ENCODE measurements at regions not wholly inside any gene's neighbourhood (a gene's known extent, or its start where the extent isn't known, plus 50 kb on each side); places are given as distances from the start of the nearest gene placed in this dataset.

GRCh38 chr21:18759267-18759666, 355.7 kb upstream of the TMPRSS15 start:
- H3K27ac ChIP-seq, result no peak overlapping the region
- no peak for TF ChIP-seq POLR2A (IDR thresholded peaks at IDR 0.05)
- TF ChIP-seq, protein P1, sequence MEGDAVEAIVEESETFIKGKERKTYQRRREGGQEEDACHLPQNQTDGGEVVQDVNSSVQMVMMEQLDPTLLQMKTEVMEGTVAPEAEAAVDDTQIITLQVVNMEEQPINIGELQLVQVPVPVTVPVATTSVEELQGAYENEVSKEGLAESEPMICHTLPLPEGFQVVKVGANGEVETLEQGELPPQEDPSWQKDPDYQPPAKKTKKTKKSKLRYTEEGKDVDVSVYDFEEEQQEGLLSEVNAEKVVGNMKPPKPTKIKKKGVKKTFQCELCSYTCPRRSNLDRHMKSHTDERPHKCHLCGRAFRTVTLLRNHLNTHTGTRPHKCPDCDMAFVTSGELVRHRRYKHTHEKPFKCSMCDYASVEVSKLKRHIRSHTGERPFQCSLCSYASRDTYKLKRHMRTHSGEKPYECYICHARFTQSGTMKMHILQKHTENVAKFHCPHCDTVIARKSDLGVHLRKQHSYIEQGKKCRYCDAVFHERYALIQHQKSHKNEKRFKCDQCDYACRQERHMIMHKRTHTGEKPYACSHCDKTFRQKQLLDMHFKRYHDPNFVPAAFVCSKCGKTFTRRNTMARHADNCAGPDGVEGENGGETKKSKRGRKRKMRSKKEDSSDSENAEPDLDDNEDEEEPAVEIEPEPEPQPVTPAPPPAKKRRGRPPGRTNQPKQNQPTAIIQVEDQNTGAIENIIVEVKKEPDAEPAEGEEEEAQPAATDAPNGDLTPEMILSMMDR (IDR thresholded peaks at IDR 0.05), result no peak
- WGBS, 2 donors, result 82 to 94% methylated on average over 7 of the region's 7 CpGs
- H3K4me3 ChIP-seq, result no peak overlapping the region
- no peaks in the 10 kb centered on the region for H3K9me3 ChIP-seq
- H3K27me3 ChIP-seq, result no peaks in the 10 kb centered on the region
- intact Hi-C loops (cut with DNase I; ENCODE audit: low total_unique reads), result no loop called here
- no peaks in the 10 kb centered on the region for H3K36me3 ChIP-seq (ENCODE audit: low read depth, missing control alignments)
- H3K4me1 ChIP-seq, result no peaks in the 10 kb centered on the region
- no peak for DNase-seq

GRCh38 chr21:18759751-18760161, 356.2 kb upstream of the TMPRSS15 start:
- WGBS, 2 donors, result 91 to 96% methylated on average over 16 to 17 of the region's 17 CpGs

GRCh38 chr21:18760247-18760646, 356.7 kb upstream of the TMPRSS15 start:
- H3K27me3 ChIP-seq, result no peaks in the 10 kb centered on the region
- no peaks in the 10 kb centered on the region for H3K36me3 ChIP-seq (ENCODE audit: low read depth, missing control alignments)
- no peak for DNase-seq
- TF ChIP-seq, protein P1 (IDR thresholded peaks at IDR 0.05), result no peak
- TF ChIP-seq POLR2A (IDR thresholded peaks at IDR 0.05), result no peak
- H3K9me3 ChIP-seq, result no peaks in the 10 kb centered on the region
- H3K4me3 ChIP-seq, result no peak overlapping the region
- H3K27ac ChIP-seq, result no peak overlapping the region
- H3K4me1 ChIP-seq, result no peaks in the 10 kb centered on the region
- 90 to 92% methylated on average over 5 of the region's 5 CpGs for WGBS, 2 donors
- intact Hi-C loops (cut with DNase I; ENCODE audit: low total_unique reads), result no loop called here

More at GRCh38 chr21:18759751-18760161, 356.2 kb upstream of the TMPRSS15 start:
- no peak for TF ChIP-seq POLR2A (IDR thresholded peaks at IDR 0.05)
- no peak overlapping the region for H3K27ac ChIP-seq
- H3K4me1 ChIP-seq, result no peaks in the 10 kb centered on the region
- no peak overlapping the region for H3K4me3 ChIP-seq
- no peaks in the 10 kb centered on the region for H3K36me3 ChIP-seq (ENCODE audit: low read depth, missing control alignments)
- no peaks in the 10 kb centered on the region for H3K27me3 ChIP-seq
- intact Hi-C loops (cut with DNase I; ENCODE audit: low total_unique reads), result no loop called here
- DNase-seq, result no peak
- H3K9me3 ChIP-seq, result no peaks in the 10 kb centered on the region

GRCh38 chr21:18764720-18765119, 361.1 kb upstream of the TMPRSS15 start:
- Histone ChIP-seq H3K4me1 (no peaks in the 10 kb centered on the region), H3K27ac (no peak overlapping the region), H3K9me3 (no peaks in the 10 kb centered on the region), H3K36me3 (ENCODE audit: low read depth, missing control alignments) (no peaks in the 10 kb centered on the region), H3K4me3 (no peak overlapping the region), H3K27me3 (no peaks in the 10 kb centered on the region)
- TF ChIP-seq, protein P1 (IDR thresholded peaks at IDR 0.05), result no peak
- TF ChIP-seq POLR2A (IDR thresholded peaks at IDR 0.05), result no peak
- intact Hi-C loops (cut with DNase I; ENCODE audit: low total_unique reads), result no loop called here
- DNase-seq, result no peak
- 78 to 84% methylated on average over 13 to 15 of the region's 15 CpGs for WGBS, 2 donors

- Histone ChIP-seq H3K36me3 (ENCODE audit: low read depth, missing control alignments) (no peaks in the 10 kb centered on the region), H3K27me3 (no peaks in the 10 kb centered on the region), H3K9me3 (no peaks in the 10 kb centered on the region), H3K27ac (no peak overlapping the region), H3K4me3 (no peak overlapping the region), H3K4me1 (no peaks in the 10 kb centered on the region)
- intact Hi-C loops (cut with DNase I; ENCODE audit: low total_unique reads), result no loop called here
- TF ChIP-seq, protein P1 (IDR thresholded peaks at IDR 0.05), result no peak
- TF ChIP-seq POLR2A (IDR thresholded peaks at IDR 0.05), result no peak
- DNase-seq, result no peak
- WGBS, 2 donors, result 73 to 92% methylated on average over 2 of the region's 2 CpGs
Measured at GRCh38 chr21:18769599-18769998, 366.0 kb upstream of the TMPRSS15 start.
